ENCODE measurements at regions not wholly inside any gene's neighbourhood (a gene's known extent, or its start where the extent isn't known, plus 50 kb on each side); places are given as distances from the start of the nearest gene placed in this dataset.
"Not testable (repeated sequence)": the region's sequence is repeated elsewhere in the genome, so short reads cannot be mapped to it uniquely, and the experiment has no call there.

DNA sequence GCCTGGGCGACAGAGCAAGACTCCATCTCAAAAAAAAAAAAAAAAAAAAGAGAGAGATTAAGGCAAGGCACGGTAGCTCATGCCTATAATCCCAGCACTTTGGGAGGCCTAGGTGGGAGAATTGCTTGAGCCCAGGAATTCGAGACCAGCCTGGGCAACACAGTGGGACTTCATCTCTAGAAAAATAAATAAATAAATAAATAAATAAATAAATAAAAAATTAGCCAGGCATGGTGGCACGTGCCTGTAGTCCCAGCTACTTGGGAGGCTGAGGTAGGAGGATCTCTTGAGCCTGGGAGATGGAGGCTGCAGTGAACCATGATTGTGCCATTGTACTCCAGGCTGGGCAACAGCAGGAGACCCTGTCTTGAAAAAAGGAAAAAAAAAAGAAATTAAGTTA is 108.7 kb upstream of the GOLGA8J start:
- TF ChIP-seq, protein P1, sequence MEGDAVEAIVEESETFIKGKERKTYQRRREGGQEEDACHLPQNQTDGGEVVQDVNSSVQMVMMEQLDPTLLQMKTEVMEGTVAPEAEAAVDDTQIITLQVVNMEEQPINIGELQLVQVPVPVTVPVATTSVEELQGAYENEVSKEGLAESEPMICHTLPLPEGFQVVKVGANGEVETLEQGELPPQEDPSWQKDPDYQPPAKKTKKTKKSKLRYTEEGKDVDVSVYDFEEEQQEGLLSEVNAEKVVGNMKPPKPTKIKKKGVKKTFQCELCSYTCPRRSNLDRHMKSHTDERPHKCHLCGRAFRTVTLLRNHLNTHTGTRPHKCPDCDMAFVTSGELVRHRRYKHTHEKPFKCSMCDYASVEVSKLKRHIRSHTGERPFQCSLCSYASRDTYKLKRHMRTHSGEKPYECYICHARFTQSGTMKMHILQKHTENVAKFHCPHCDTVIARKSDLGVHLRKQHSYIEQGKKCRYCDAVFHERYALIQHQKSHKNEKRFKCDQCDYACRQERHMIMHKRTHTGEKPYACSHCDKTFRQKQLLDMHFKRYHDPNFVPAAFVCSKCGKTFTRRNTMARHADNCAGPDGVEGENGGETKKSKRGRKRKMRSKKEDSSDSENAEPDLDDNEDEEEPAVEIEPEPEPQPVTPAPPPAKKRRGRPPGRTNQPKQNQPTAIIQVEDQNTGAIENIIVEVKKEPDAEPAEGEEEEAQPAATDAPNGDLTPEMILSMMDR (IDR thresholded peaks at IDR 0.05) = not testable (repeated sequence)
- not testable (repeated sequence) for TF ChIP-seq POLR2A (IDR thresholded peaks at IDR 0.05)

Measured in esophagus squamous epithelium (tissue), 4 donors.